ENCODE measurements at regions not wholly inside any gene's neighbourhood (a gene's known extent, or its start where the extent isn't known, plus 50 kb on each side); places are given as distances from the start of the nearest gene placed in this dataset.

DNA sequence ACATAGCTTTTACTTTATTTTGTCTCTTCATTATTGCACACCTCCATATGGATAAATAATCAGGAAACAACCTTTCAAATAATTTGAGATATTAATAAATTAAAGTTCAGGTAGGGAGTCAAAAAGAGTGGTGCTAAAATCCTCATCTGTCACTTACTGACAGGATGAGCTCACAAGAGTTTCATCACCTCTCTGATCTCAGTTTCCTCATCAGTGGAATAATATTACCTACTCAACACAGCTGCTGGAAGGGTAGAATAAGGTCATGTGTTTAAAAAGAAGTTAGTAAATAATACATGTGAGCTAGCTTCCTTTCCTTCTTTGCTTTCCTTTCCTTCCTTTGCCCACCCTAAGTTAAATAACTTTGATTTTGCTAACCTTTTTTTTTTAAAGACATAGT is 61.9 kb downstream of the RDH14 start:
- Histone ChIP-seq H2BK5ac (ENCODE audit: insufficient read length, low read length) (no peak overlapping the region), H3K4ac (ENCODE audit: low read depth, low read length) (no peak overlapping the region), H3K56ac (ENCODE audit: insufficient read length, low read depth, low read length) (no peak overlapping the region), H3K27me3 (ENCODE audit: insufficient read depth, low read length) (no peaks in the 10 kb centered on the region), H4K8ac (replicated peaks; ENCODE audit: insufficient read length, low read depth, low read length) (no peak overlapping the region), H4K20me1 (ENCODE audit: control insufficient read depth, insufficient read depth, insufficient read length) (no peaks in the 10 kb centered on the region), H2AK5ac (ENCODE audit: insufficient read length, low read length) (no peak overlapping the region), H3K9me3 (ENCODE audit: control insufficient read depth, low read depth, low read length) (no peaks in the 10 kb centered on the region), H2BK15ac (ENCODE audit: low read depth, low read length) (no peak overlapping the region), H3K14ac (ENCODE audit: insufficient read depth, low read length) (no peak overlapping the region), H4K91ac (ENCODE audit: insufficient read length, low read depth, low read length) (no peak overlapping the region), H3K23me2 (ENCODE audit: insufficient read length, low read depth, low read length, poor library complexity, severe bottlenecking) (no peaks in the 10 kb centered on the region), H2BK20ac (ENCODE audit: low read depth, low read length, poor library complexity, severe bottlenecking) (no peak overlapping the region), H3K79me1 (ENCODE audit: insufficient read depth, low read depth, low read length, poor library complexity, severe bottlenecking) (no peaks in the 10 kb centered on the region), H3T11ph (ENCODE audit: low read length) (no peak overlapping the region), H3K79me2 (ENCODE audit: insufficient read depth, low read length) (no peaks in the 10 kb centered on the region), H3K27ac (ENCODE audit: insufficient read length, low read depth, low read length) (no peak overlapping the region), H3K18ac (ENCODE audit: insufficient read length, low read depth, low read length) (no peak overlapping the region), H3K4me1 (ENCODE audit: insufficient read depth, low read length) (no peaks in the 10 kb centered on the region), H4K5ac (ENCODE audit: insufficient read length, low read depth, low read length) (no peak overlapping the region), H3K4me2 (ENCODE audit: insufficient read depth, insufficient read length, low read length) (no peak overlapping the region), H2BK120ac (ENCODE audit: low read depth, low read length, poor library complexity, severe bottlenecking) (no peak overlapping the region), H3K23ac (ENCODE audit: insufficient read length, low read depth, low read length) (no peak overlapping the region), H3K9ac (ENCODE audit: extremely low read depth, insufficient read length, low read length) (no peak overlapping the region), H2BK12ac (ENCODE audit: insufficient read length, low read depth, low read length) (no peak overlapping the region), H2AFZ (ENCODE audit: low read length) (no peak overlapping the region)
- Mint-ChIP-seq H3K27me3 (ENCODE audit: low read depth) (no peaks in the 10 kb centered on the region), H3K4me1 (peaks cover 2% of the 10 kb centered on the region in 2 experiments; a peak in 3 of 4 replicates), H3K4me3 (no peak overlapping the region), H3K36me3 (ENCODE audit: insufficient read depth in 1 of 3, low read depth in 3 of 3) (no peaks in the 10 kb centered on the region), H3K9me3 (no peaks in the 10 kb centered on the region), H3K27ac (no peak overlapping the region)
- TF ChIP-seq, protein P1, sequence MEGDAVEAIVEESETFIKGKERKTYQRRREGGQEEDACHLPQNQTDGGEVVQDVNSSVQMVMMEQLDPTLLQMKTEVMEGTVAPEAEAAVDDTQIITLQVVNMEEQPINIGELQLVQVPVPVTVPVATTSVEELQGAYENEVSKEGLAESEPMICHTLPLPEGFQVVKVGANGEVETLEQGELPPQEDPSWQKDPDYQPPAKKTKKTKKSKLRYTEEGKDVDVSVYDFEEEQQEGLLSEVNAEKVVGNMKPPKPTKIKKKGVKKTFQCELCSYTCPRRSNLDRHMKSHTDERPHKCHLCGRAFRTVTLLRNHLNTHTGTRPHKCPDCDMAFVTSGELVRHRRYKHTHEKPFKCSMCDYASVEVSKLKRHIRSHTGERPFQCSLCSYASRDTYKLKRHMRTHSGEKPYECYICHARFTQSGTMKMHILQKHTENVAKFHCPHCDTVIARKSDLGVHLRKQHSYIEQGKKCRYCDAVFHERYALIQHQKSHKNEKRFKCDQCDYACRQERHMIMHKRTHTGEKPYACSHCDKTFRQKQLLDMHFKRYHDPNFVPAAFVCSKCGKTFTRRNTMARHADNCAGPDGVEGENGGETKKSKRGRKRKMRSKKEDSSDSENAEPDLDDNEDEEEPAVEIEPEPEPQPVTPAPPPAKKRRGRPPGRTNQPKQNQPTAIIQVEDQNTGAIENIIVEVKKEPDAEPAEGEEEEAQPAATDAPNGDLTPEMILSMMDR (conservative IDR thresholded peaks at IDR 0.05) = no peak
- DNase-seq = no peak
